A549 (cell line): ENCODE measurements at regions not wholly inside any gene's neighbourhood (a gene's known extent, or its start where the extent isn't known, plus 50 kb on each side); places are given as distances from the start of the nearest gene placed in this dataset.

ENCODE experiments used
- ATAC-seq, 2 experiments: fragments of 200-7000 bp in 1 of 2; fragments of >200 bp in 1 of 2; cut with Nextera tagmentation in 1 of 2; cut with Tn5 transposase in 1 of 2; 3 replicates each; pipeline versions ENCODE4 v1.8.0 to v1.9.1; 2018 to 2020; ENCODE audit warnings: mild to moderate bottlenecking in 1 of 2, moderate library complexity in 1 of 2
- CTCF ChIA-PET: fragments of 300-600 bp; sonication (Branson Sonifier 250); formaldehyde crosslinking; extraction: SDS; loops from one replicate; lab custom pipeline; 2021; ENCODE audit warnings: antibody characterized with exemption, inconsistent platforms; lab: Yijun Ruan, JAX
- POLR2A ChIA-PET: fragments of 350-600 bp; formaldehyde crosslinking; extraction: SDS; loops from one replicate; lab custom pipeline; 2021; ENCODE audit warnings: antibody characterized with exemption, inconsistent platforms; lab: Yijun Ruan, JAX
- DNase-seq, 2 experiments: peaks; one replicate each; pipeline versions ENCODE4 v3.0.0 to v3.0.0-alpha.2; 2011 to 2016; ENCODE audit warnings: low read depth in 1 of 2, low spot score in 1 of 2
- FAIRE-seq: peaks from 2 replicates; lab custom pipeline; 2011; peaks lifted over from hg19 to GRCh38; lab: Jason Lieb, UNC
- H3K27ac ChIP-seq, 2 experiments: fragments of >200 bp; sonication (Bioruptor Twin); formaldehyde crosslinking; 3 replicates each; pipeline ENCODE4 v1.5.1; 2016 to 2017
- H3K4me1 ChIP-seq: fragments of >200 bp; sonication (Bioruptor Twin); formaldehyde crosslinking; 3 replicates; pipeline ENCODE4 v1.6.1; 2016
- H3K4me2 ChIP-seq: fragments of >200 bp; sonication (Bioruptor Twin); formaldehyde crosslinking; 3 replicates; pipeline ENCODE4 v1.6.1; 2016
- H3K4me3 ChIP-seq: fragments of >200 bp; sonication (Bioruptor Twin); formaldehyde crosslinking; 3 replicates; pipeline ENCODE4 v1.5.1; 2016
- H3K9me3 ChIP-seq: fragments of >200 bp; sonication (Bioruptor Twin); formaldehyde crosslinking; 3 replicates; pipeline ENCODE4 v1.6.1; 2016
- BHLHE40 ChIP-seq: IDR thresholded peaks from 2 replicates; pipeline ENCODE4 v1.6.1; 2012; ENCODE audit warnings: low read depth, low read length, inconsistent platforms
- CBX8 ChIP-seq: fragments of 200-600 bp; sonication (generic); IDR thresholded peaks from 2 replicates; pipeline ENCODE4 v1.6.1; 2016
- CEBPB ChIP-seq, 2 experiments: fragments of >200 bp in 1 of 2; sonication (Bioruptor Twin) in 1 of 2; formaldehyde crosslinking in 1 of 2; IDR thresholded peaks; 2 replicates each; pipeline ENCODE4 v1.6.1; 2012 to 2016
- CHD4 ChIP-seq: fragments of 200-600 bp; sonication (generic); IDR thresholded peaks from 2 replicates; pipeline ENCODE4 v1.6.1; 2016; ENCODE audit warnings: antibody characterized with exemption, mild to moderate bottlenecking, borderline replicate concordance
- CTCF ChIP-seq: fragments of >200 bp; sonication (Bioruptor Twin); formaldehyde crosslinking; IDR thresholded peaks from 3 replicates; pipeline ENCODE4 v1.5.1; 2016
- EHMT2 ChIP-seq: fragments of 200-600 bp; sonication (generic); IDR thresholded peaks from 2 replicates; pipeline ENCODE4 v1.6.1; 2016; ENCODE audit warnings: antibody characterized with exemption, low read depth, mild to moderate bottlenecking, moderate library complexity
- EP300 ChIP-seq, 2 experiments: fragments of >200 bp; sonication (Bioruptor Twin); formaldehyde crosslinking; IDR thresholded peaks; 2 replicates in 1 of 2; 3 replicates in 1 of 2; pipeline ENCODE4 v1.6.1; 2016 to 2017
- FOSL2 ChIP-seq, 2 experiments: fragments of 450-650 bp in 1 of 2; fragments of >200 bp in 1 of 2; sonication (Bioruptor Twin) in 1 of 2; formaldehyde crosslinking; IDR thresholded peaks; 2 replicates each; pipeline versions ENCODE4 v1.5.0 to v1.6.1; 2016 to 2020; ENCODE audit warnings: mild to moderate bottlenecking in 1 of 2, moderate library complexity in 1 of 2
- FOXS1 ChIP-seq: fragments of 250-450 bp; sonication (Bioruptor Pico); IDR thresholded peaks from 2 replicates; pipeline ENCODE4 v1.5.0; 2020; ENCODE audit warnings: mild to moderate bottlenecking, moderate library complexity
- HDAC2 ChIP-seq: fragments of 200-600 bp; sonication (generic); IDR thresholded peaks from 2 replicates; pipeline ENCODE4 v1.6.1; 2016
- HEYL ChIP-seq: fragments of 250-450 bp; sonication (Bioruptor Pico); IDR thresholded peaks from 2 replicates; pipeline ENCODE4 v1.8.0; 2021; ENCODE audit warnings: mild to moderate bottlenecking, moderate library complexity
- MYC ChIP-seq: IDR thresholded peaks from 2 replicates; pipeline ENCODE4 v1.6.1; 2012; ENCODE audit warnings: mild to moderate bottlenecking, inconsistent platforms, low read length, improper control_type of control experiment, borderline replicate concordance
- NR3C1 ChIP-seq: fragments of >200 bp; sonication (Bioruptor Twin); formaldehyde crosslinking; IDR thresholded peaks from 3 replicates; pipeline ENCODE4 v1.6.1; 2017
- POLR2AphosphoS2 ChIP-seq: conservative IDR thresholded peaks from 2 replicates; pipeline ENCODE4 v1.6.1; 2012; ENCODE audit warnings: low read length, improper control_type of control experiment, inconsistent platforms
- RARB ChIP-seq: fragments of 250-450 bp; sonication (Bioruptor Pico); IDR thresholded peaks from 2 replicates; pipeline ENCODE4 v1.8.0; 2021; ENCODE audit warnings: mild to moderate bottlenecking, moderate library complexity
- RCOR1 ChIP-seq: fragments of 150-350 bp; IDR thresholded peaks from 2 replicates; pipeline ENCODE4 v1.6.1; 2014; ENCODE audit warnings: antibody characterized with exemption, low read length, low read depth
- RNF2 ChIP-seq: fragments of 200-600 bp; sonication (generic); IDR thresholded peaks from 2 replicates; pipeline ENCODE4 v1.6.1; 2016; ENCODE audit warnings: low read depth, mild to moderate bottlenecking, antibody characterized with exemption, moderate library complexity, borderline replicate concordance
- SREBF2 ChIP-seq: fragments of 450-650 bp; IDR thresholded peaks from 2 replicates; pipeline ENCODE4 v1.6.1; 2014; ENCODE audit warnings: mild to moderate bottlenecking, moderate library complexity
- TP53 ChIP-seq: fragments of 250-450 bp; sonication (Bioruptor Pico); IDR thresholded peaks from 2 replicates; pipeline ENCODE4 v1.5.0; 2021; ENCODE audit warnings: mild to moderate bottlenecking, moderate library complexity
- USF2 ChIP-seq: fragments of 450-650 bp; IDR thresholded peaks from 2 replicates; pipeline ENCODE4 v1.6.1; 2014; ENCODE audit warnings: antibody characterized with exemption
- ZFP36 ChIP-seq: fragments of 450-650 bp; IDR thresholded peaks from 2 replicates; pipeline ENCODE4 v1.6.1; 2014; ENCODE audit warnings: borderline replicate concordance; ENCODE audit not compliant: partially characterized antibody
- WGBS: methylation state at CpG from one replicate; pipeline ENCODE4 v1.1.6; 2017; ENCODE audit errors: missing lambda C conversion rate; 5-methylcytosine and 5-hydroxymethylcytosine counted together
- TF ChIP-seq, protein P1 (sequence below): IDR thresholded peaks from 2 replicates; pipeline ENCODE4 v1.6.1; 2012; ENCODE audit warnings: low read depth, borderline replicate concordance
- TF ChIP-seq, protein P2 (sequence below): fragments of 200-600 bp; sonication (generic); IDR thresholded peaks from 2 replicates; pipeline ENCODE4 v1.6.1; 2016; ENCODE audit warnings: antibody characterized with exemption, mild to moderate bottlenecking, moderate library complexity
- TF ChIP-seq, protein P3 (sequence below): fragments of 250-450 bp; sonication (Bioruptor Pico); IDR thresholded peaks from 2 replicates; pipeline ENCODE4 v1.5.0; 2021; ENCODE audit warnings: mild to moderate bottlenecking, moderate library complexity, borderline replicate concordance

DNA sequence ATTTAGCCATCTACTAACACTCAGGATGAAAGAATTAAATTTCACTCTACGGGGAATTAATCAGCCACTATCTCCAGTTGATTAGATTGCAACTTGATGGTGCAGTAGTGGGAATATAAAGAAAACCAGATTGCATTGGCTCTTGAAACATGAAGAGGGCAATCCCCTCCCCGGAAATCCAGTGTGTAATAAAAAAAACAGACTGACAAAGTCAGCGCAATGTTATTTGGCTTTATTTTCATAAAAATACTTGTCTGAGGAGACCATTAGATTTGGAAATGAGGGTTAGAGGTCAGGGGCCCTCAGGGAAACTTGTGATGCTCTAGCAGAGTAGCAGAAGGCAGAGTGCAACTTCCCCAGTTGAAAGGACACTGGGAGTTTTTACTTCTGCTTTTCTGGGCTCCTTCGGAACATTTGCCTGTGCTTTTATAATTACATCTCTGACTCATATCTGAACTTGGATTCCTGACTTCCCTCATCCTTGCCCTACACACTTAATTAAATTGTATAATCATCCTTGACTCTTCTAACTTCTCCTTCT, 326.8 kb downstream of the TUSC7 start:
- no peak for DNase-seq
- POLR2A ChIA-PET = no interaction called here
- no peaks in the 10 kb centered on the region for H3K9me3 ChIP-seq
- no peak overlapping the region for H3K4me2 ChIP-seq
- no peak for ATAC-seq
- no peak overlapping the region for H3K27ac ChIP-seq
- H3K4me3 ChIP-seq = no peak overlapping the region
- CTCF ChIA-PET = no interaction called here
- H3K4me1 ChIP-seq = no peaks in the 10 kb centered on the region
- WGBS = 55% methylated on average over 4 of the region's 4 CpGs
- no peak for TF ChIP-seq RARB (CRISPR knock-in tag)
- no peak for TF ChIP-seq NR3C1
- TF ChIP-seq HEYL (CRISPR knock-in tag) = no peak
- TF ChIP-seq BHLHE40 = no peak
- TF ChIP-seq POLR2AphosphoS2 = no peak
- no peak for TF ChIP-seq CEBPB (IDR thresholded peaks at IDR 0.05)
- no peak for TF ChIP-seq ZFP36
- TF ChIP-seq FOXS1 (CRISPR knock-in tag) = no peak
- TF ChIP-seq CBX8 = no peak
- TF ChIP-seq, protein P1, sequence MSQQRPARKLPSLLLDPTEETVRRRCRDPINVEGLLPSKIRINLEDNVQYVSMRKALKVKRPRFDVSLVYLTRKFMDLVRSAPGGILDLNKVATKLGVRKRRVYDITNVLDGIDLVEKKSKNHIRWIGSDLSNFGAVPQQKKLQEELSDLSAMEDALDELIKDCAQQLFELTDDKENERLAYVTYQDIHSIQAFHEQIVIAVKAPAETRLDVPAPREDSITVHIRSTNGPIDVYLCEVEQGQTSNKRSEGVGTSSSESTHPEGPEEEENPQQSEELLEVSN = no peak
- no peak for TF ChIP-seq RCOR1
- TF ChIP-seq USF2 = no peak
- no peak for TF ChIP-seq SREBF2
- TF ChIP-seq EP300 (IDR thresholded peaks at IDR 0.05) = no peak
- FAIRE-seq = no peak

- Histone ChIP-seq H3K4me1 (no peaks in the 10 kb centered on the region), H3K4me3 (no peak overlapping the region), H3K27ac (no peak overlapping the region)
- CTCF ChIA-PET = no interaction called here
- DNase-seq (peak in 1 of 2 experiments; percentile 14), FAIRE-seq (no peak)
- POLR2A ChIA-PET = no interaction called here
- TF ChIP-seq HDAC2 (no peak), FOSL2 (IDR thresholded peaks at IDR 0.05) (no peak), FOSL2 (CRISPR knock-in tag; IDR thresholded peaks at IDR 0.05) (no peak), RNF2 (no peak), SREBF2 (no peak), MYC (no peak), CHD4 (no peak), ZFP36 (no peak), TP53 (no peak), EHMT2 (no peak), CTCF (no peak), HEYL (CRISPR knock-in tag) (no peak)
- TF ChIP-seq, protein P2, sequence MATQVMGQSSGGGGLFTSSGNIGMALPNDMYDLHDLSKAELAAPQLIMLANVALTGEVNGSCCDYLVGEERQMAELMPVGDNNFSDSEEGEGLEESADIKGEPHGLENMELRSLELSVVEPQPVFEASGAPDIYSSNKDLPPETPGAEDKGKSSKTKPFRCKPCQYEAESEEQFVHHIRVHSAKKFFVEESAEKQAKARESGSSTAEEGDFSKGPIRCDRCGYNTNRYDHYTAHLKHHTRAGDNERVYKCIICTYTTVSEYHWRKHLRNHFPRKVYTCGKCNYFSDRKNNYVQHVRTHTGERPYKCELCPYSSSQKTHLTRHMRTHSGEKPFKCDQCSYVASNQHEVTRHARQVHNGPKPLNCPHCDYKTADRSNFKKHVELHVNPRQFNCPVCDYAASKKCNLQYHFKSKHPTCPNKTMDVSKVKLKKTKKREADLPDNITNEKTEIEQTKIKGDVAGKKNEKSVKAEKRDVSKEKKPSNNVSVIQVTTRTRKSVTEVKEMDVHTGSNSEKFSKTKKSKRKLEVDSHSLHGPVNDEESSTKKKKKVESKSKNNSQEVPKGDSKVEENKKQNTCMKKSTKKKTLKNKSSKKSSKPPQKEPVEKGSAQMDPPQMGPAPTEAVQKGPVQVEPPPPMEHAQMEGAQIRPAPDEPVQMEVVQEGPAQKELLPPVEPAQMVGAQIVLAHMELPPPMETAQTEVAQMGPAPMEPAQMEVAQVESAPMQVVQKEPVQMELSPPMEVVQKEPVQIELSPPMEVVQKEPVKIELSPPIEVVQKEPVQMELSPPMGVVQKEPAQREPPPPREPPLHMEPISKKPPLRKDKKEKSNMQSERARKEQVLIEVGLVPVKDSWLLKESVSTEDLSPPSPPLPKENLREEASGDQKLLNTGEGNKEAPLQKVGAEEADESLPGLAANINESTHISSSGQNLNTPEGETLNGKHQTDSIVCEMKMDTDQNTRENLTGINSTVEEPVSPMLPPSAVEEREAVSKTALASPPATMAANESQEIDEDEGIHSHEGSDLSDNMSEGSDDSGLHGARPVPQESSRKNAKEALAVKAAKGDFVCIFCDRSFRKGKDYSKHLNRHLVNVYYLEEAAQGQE = no peak
- TF ChIP-seq, protein P3, sequence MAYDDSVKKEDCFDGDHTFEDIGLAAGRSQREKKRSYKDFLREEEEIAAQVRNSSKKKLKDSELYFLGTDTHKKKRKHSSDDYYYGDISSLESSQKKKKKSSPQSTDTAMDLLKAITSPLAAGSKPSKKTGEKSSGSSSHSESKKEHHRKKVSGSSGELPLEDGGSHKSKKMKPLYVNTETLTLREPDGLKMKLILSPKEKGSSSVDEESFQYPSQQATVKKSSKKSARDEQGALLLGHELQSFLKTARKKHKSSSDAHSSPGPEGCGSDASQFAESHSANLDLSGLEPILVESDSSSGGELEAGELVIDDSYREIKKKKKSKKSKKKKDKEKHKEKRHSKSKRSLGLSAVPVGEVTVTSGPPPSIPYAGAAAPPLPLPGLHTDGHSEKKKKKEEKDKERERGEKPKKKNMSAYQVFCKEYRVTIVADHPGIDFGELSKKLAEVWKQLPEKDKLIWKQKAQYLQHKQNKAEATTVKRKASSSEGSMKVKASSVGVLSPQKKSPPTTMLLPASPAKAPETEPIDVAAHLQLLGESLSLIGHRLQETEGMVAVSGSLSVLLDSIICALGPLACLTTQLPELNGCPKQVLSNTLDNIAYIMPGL (CRISPR knock-in tag) = no peak
- TF ChIP-seq, all 56 proteins: peak for 0
- peak; percentile 42 to 62; a peak in 3 of 6 replicates for ATAC-seq
- no peak overlapping the region for H3K4me2 ChIP-seq
- WGBS = 0% methylated on average over 1 of the region's 1 CpG
- no peaks in the 10 kb centered on the region for H3K9me3 ChIP-seq
These were observed 335.6 kb downstream of the TUSC7 start for GRCh38 chr3:117045143-117045542.
